HL-60 (cell line): ENCODE measurements at regions not wholly inside any gene's neighbourhood (a gene's known extent, or its start where the extent isn't known, plus 50 kb on each side); places are given as distances from the start of the nearest gene placed in this dataset.
"Not testable (repeated sequence)": the region's sequence is repeated elsewhere in the genome, so short reads cannot be mapped to it uniquely, and the experiment has no call there.

Experiments used
- DNase-seq, 2 experiments: peaks; one replicate each; pipeline ENCODE4 v3.0.0-alpha.2; 2010 to 2020; ENCODE audit warnings: low read depth in 1 of 2, low spot score in 1 of 2
- H3K27ac ChIP-seq: fragments of 250-450 bp; sonication (Bioruptor Pico); replicated peaks from 2 replicates; pipeline ENCODE4 v1.5.1; 2020; ENCODE audit warnings: mild to moderate bottlenecking, moderate library complexity
- H3K27me3 ChIP-seq: fragments of 250-450 bp; sonication (Bioruptor Pico); 2 replicates; pipeline ENCODE4 v1.5.1; 2021; ENCODE audit warnings: mild to moderate bottlenecking, moderate library complexity; ENCODE audit not compliant: insufficient read depth, poor library complexity, severe bottlenecking
- H3K4me3 ChIP-seq: replicated peaks from 2 replicates; pipeline ENCODE4 v1.5.1; 2011; ENCODE audit warnings: mild to moderate bottlenecking, control low read depth, low read length; ENCODE audit not compliant: insufficient read depth
- CTCF ChIP-seq: IDR thresholded peaks from one replicate; pipeline ENCODE4 v1.5.1; 2011; ENCODE audit warnings: low read length, control low read depth, inconsistent platforms; ENCODE audit not compliant: insufficient read depth
- GABPA ChIP-seq: IDR thresholded peaks from 2 replicates; pipeline ENCODE4 v1.6.1; 2012; ENCODE audit warnings: low read depth
- POLR2AphosphoS5 ChIP-seq: IDR thresholded peaks from 2 replicates; pipeline ENCODE4 v1.6.1; 2012; ENCODE audit warnings: low read depth
- REST ChIP-seq: IDR thresholded peaks from 2 replicates; pipeline ENCODE4 v1.6.1; 2012; ENCODE audit warnings: low read depth; ENCODE audit not compliant: insufficient replicate concordance
- SPI1 ChIP-seq: IDR thresholded peaks from 2 replicates; pipeline ENCODE4 v1.6.1; 2012; ENCODE audit warnings: low read depth, mild to moderate bottlenecking, borderline replicate concordance

DNA sequence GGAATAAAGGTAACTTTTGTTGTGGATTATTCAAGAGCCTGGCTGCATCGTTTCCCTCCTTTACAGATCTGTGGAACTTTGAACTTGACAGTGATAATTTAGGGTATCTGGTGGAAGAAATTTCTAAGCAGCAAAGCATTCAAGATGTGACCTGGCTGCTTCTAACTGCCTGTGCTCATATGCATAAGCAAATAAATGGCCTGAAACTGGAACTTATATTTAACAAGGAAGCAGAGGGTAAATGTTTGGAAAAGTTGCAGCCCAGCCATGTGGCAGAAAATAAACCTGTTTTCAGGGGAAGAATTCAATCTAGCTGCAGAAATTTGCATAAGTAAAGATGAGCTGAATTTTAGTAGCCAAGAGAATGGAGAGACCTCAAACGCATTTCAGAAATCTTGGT lies 173.5 kb downstream of the C6orf118 start:
- TF ChIP-seq GABPA: no peak
- TF ChIP-seq POLR2AphosphoS5: no peak
- no peak for TF ChIP-seq SPI1
- TF ChIP-seq CTCF: no peak
- no peak for TF ChIP-seq REST
- Histone ChIP-seq H3K4me3 (no peak overlapping the region), H3K27me3 (no peaks in the 10 kb centered on the region), H3K27ac (no peak overlapping the region)
- no peak for DNase-seq

- no peak for DNase-seq
- no peak for TF ChIP-seq POLR2AphosphoS5
- TF ChIP-seq GABPA: no peak
- TF ChIP-seq CTCF: no peak
- TF ChIP-seq SPI1: no peak
- TF ChIP-seq REST: no peak
Observed at GRCh38 chr6:165129086-165129485, 180.3 kb downstream of the C6orf118 start.

GRCh38 chr6:165127743-165128142 lies 181.7 kb downstream of the C6orf118 start:
- not testable (repeated sequence) for DNase-seq, H3K4me3 ChIP-seq, H3K27ac ChIP-seq

More at GRCh38 chr6:165129086-165129485, 180.3 kb downstream of the C6orf118 start:
- Histone ChIP-seq H3K27me3 (no peaks in the 10 kb centered on the region), H3K4me3 (no peak overlapping the region), H3K27ac (no peak overlapping the region)

GRCh38 chr6:165124681-165125080 lies 184.7 kb downstream of the C6orf118 start:
- H3K27ac ChIP-seq, H3K27me3 ChIP-seq, H3K4me3 ChIP-seq, DNase-seq: not testable (repeated sequence)

More at GRCh38 chr6:165127743-165128142, 181.7 kb downstream of the C6orf118 start:
- not testable (repeated sequence) for H3K27me3 ChIP-seq

GRCh38 chr6:165119231-165120020 lies 190.0 kb downstream of the C6orf118 start:
- Histone ChIP-seq H3K27ac (no peak overlapping the region), H3K27me3 (no peaks in the 10 kb centered on the region), H3K4me3 (no peak overlapping the region)
- TF ChIP-seq GABPA (no peak), CTCF (no peak), POLR2AphosphoS5 (no peak), REST (no peak), SPI1 (no peak)
- DNase-seq: no peak
